IPS DF 6.9 (cell line): ENCODE measurements at regions not wholly inside any gene's neighbourhood (a gene's known extent, or its start where the extent isn't known, plus 50 kb on each side); places are given as distances from the start of the nearest gene placed in this dataset.
"Not testable (repeated sequence)": the region's sequence is repeated elsewhere in the genome, so short reads cannot be mapped to it uniquely, and the experiment has no call there.

ENCODE experiments used
- DNase-seq: peaks from one replicate; pipeline ENCODE4 v3.0.0-alpha.2; 2013; ENCODE audit warnings: low read depth, low spot score
- H3K27ac ChIP-seq: one replicate; pipeline ENCODE4 v1.5.1; 2013; ENCODE audit warnings: low read length, control low read depth
- H3K27me3 ChIP-seq: 2 replicates; pipeline ENCODE4 v1.6.1; 2013; ENCODE audit warnings: mild to moderate bottlenecking, low read length; ENCODE audit not compliant: control insufficient read depth, insufficient read depth
- H3K36me3 ChIP-seq: 2 replicates; pipeline ENCODE4 v1.6.1; 2013; ENCODE audit warnings: low read length; ENCODE audit not compliant: control insufficient read depth, insufficient read depth
- H3K4me1 ChIP-seq: 2 replicates; pipeline ENCODE4 v1.6.1; 2013; ENCODE audit warnings: low read length; ENCODE audit not compliant: control insufficient read depth, insufficient read depth
- H3K4me3 ChIP-seq: 2 replicates; pipeline ENCODE4 v1.5.1; 2013; ENCODE audit warnings: mild to moderate bottlenecking, low read length
- H3K9me3 ChIP-seq: 2 replicates; pipeline ENCODE4 v1.6.1; 2013; ENCODE audit warnings: low read length, inconsistent platforms; ENCODE audit not compliant: control insufficient read depth, insufficient read depth
- WGBS: extraction: QIAGEN DNeasy Blood & Tissue Kit; methylation state at CpG from one replicate; pipeline ENCODE4 v1.1.7; 2013; ENCODE audit warnings: mixed read lengths, missing lambda C conversion rate; ENCODE audit not compliant: insufficient read length, insufficient coverage; 5-methylcytosine and 5-hydroxymethylcytosine counted together

DNA sequence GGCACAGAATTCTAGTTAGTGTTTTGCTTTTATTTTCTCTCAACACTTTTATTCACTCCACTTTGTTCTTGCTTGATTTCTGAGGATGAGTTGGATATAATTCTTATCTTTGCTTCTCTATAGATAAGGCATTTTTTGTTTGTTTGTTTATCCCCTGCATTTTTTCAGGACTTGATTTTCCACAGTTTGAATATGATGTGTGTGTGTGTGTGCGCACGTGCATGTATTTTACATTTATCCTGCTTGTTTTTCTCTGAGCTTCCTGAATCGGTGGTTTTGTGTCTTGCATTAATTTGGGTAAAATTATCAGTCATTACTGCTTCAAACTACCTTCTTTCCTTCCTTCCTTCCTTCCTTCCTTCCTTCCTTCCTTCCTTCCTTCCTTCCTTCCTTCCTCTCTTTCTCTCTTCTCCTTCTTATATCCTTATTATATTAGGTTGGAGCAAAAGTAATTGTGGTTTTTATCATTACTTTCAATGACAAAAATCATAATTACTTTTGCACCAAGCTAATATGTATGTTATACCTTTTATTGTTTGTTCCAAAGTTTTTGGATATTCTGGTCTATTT, 679.9 kb upstream of the RAG2 start:
- WGBS, result no CpG with 5 or more reads among the region's 3 CpGs
- Histone ChIP-seq H3K9me3 (no peaks in the 10 kb centered on the region), H3K27ac (no peak overlapping the region), H3K4me3 (no peak overlapping the region), H3K4me1 (no peaks in the 10 kb centered on the region), H3K36me3 (no peaks in the 10 kb centered on the region), H3K27me3 (no peaks in the 10 kb centered on the region)
- no peak for DNase-seq

DNA sequence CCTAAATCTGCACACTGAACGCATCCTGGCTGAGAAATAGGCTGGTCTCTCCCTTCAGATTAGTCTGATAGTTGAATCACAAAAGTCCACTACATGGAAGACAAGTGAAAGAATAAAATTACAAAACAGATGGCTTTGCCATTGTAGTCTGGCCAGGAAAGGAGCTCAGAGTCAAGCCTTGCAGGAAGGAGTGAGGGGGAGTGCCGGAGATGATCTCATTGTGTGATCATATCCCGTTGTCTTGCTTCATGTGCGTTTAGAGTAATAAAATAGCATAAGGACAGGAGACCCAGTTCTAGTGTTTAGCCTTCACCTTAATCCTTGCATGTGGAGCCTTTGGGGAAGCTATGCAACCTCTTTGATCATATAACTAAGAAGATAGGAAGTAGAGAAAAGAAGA, 666.7 kb upstream of the RAG2 start:
- no peaks in the 10 kb centered on the region for H3K9me3 ChIP-seq
- no peak overlapping the region for H3K27ac ChIP-seq
- no peaks in the 10 kb centered on the region for H3K36me3 ChIP-seq
- H3K4me3 ChIP-seq, result no peak overlapping the region
- DNase-seq, result no peak
- H3K27me3 ChIP-seq, result no peaks in the 10 kb centered on the region
- H3K4me1 ChIP-seq, result no peaks in the 10 kb centered on the region
- WGBS, result no CpG with 5 or more reads among the region's 4 CpGs

DNA sequence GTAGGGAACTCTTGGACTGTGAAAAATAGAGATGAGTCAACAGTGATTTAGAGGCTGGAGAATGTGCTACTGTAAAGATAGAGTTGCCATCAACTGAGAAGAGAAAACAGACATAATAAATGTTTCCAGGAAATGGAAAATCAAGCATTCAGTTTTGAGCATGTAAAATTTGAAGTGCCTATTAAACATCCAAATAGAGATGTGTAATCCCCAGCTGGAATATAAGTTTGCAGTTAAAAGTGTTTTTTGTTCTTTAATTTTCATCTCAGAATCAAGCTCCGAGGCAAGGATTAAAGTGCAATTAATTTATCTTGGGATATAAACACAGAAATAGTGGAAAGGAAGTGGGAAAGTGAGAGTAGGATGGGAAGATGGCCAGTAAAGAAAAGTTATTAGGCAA, 666.0 kb upstream of the RAG2 start:
- no peak overlapping the region for H3K4me3 ChIP-seq
- DNase-seq, result no peak
- no CpG with 5 or more reads among the region's 1 CpG for WGBS

DNA sequence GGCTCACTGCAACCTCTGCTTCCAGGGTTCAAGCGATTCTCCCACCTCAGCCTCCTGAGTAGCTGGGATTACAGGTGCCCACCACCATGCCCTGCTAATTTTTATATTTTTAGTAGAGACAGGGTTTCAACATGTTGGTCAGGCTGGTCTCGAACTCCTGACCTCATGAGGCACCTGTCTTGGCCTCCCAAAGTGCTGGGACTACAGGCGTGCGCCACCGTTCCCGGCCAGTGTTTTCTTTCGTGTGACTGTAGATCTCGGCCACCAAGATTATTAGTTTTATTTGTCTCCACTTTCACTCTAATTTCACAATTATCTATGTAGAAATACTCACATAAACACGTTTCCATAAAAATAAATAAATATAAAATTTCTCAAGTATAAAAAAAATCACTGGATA, 665.4 kb upstream of the RAG2 start:
- not testable (repeated sequence) for H3K4me1 ChIP-seq, H3K4me3 ChIP-seq, H3K27ac ChIP-seq, H3K36me3 ChIP-seq, H3K9me3 ChIP-seq, H3K27me3 ChIP-seq, DNase-seq
- 100% methylated on average over 1 of the region's 9 CpGs for WGBS

More for the DNA sequence above, 666.0 kb upstream of the RAG2 start:
- no peak overlapping the region for H3K27ac ChIP-seq
- H3K4me1 ChIP-seq, result no peaks in the 10 kb centered on the region
- no peaks in the 10 kb centered on the region for H3K9me3 ChIP-seq
- no peaks in the 10 kb centered on the region for H3K27me3 ChIP-seq
- H3K36me3 ChIP-seq, result no peaks in the 10 kb centered on the region

DNA sequence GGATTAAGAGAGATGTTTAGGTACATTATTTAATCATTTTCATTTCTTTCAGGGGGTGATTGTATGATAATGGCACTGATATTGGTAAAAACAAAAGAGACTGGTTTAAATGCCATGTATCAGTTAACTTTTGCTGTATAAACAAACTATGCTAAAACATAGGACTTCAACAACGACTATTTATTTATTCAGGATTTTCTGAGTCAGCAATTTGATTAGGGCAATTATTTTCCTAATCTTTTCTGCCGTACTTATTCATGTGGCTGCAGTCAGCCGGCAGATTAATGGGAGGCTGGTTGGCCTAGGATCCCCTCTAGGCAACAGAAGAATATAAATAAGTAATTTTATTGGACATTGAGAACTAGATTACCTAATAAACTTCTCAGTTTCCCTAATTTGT, 661.7 kb upstream of the RAG2 start:
- H3K27me3 ChIP-seq, result no peaks in the 10 kb centered on the region
- DNase-seq, result no peak
- no peaks in the 10 kb centered on the region for H3K4me1 ChIP-seq
- WGBS, result no CpG with 5 or more reads among the region's 3 CpGs
- H3K27ac ChIP-seq, result no peak overlapping the region
- no peaks in the 10 kb centered on the region for H3K36me3 ChIP-seq
- H3K9me3 ChIP-seq, result no peaks in the 10 kb centered on the region
- no peak overlapping the region for H3K4me3 ChIP-seq

DNA sequence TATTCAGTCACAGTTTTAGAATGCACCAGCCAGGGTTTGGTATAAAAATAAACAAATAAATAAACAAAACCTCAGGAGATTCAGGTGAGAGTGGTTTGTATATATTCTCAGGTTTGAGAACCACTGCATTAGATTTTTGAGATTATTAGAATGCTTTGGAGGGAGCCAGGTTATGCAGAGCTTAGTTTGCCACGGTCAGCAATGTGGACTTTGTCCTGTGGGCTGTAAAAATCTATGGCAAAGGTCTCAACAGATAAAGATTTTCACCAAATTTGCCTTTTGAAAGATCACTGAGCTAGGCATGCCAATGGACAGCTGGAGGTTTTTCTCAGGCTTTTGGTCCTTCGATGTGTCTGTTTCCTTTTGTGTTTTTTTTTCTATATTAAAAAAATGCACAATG, 650.1 kb upstream of the RAG2 start:
- H3K27me3 ChIP-seq, result no peaks in the 10 kb centered on the region
- H3K36me3 ChIP-seq, result no peaks in the 10 kb centered on the region
- no peaks in the 10 kb centered on the region for H3K9me3 ChIP-seq
- no peak overlapping the region for H3K27ac ChIP-seq
- H3K4me3 ChIP-seq, result no peak overlapping the region
- no peaks in the 10 kb centered on the region; the same call in 1 of the 2 replicates for H3K4me1 ChIP-seq
- WGBS, result no CpG with 5 or more reads among the region's 2 CpGs
- DNase-seq, result no peak

DNA sequence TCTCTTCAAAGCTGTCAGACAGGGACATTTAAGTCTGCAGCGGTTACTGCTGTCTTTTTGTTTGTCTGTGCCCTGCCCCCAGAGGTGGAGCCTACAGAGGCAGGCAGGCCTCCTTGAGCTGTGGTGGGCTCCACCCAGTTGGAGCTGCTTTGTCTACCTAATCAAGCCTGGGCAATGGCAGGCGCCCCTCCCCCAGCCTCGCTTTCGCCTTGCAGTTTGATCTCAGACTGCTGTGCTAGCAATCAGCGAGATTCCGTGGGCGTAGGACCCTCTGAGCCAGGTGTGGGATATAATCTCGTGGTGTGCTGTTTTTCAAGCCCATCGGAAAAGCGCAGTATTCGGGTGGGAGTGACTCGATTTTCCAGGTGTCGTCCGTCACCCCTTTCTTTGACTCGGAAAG, 648.1 kb upstream of the RAG2 start:
- not testable (repeated sequence) for DNase-seq, H3K27me3 ChIP-seq, H3K36me3 ChIP-seq, H3K4me1 ChIP-seq, H3K27ac ChIP-seq, H3K9me3 ChIP-seq, H3K4me3 ChIP-seq
- no CpG with 5 or more reads among the region's 15 CpGs for WGBS

DNA sequence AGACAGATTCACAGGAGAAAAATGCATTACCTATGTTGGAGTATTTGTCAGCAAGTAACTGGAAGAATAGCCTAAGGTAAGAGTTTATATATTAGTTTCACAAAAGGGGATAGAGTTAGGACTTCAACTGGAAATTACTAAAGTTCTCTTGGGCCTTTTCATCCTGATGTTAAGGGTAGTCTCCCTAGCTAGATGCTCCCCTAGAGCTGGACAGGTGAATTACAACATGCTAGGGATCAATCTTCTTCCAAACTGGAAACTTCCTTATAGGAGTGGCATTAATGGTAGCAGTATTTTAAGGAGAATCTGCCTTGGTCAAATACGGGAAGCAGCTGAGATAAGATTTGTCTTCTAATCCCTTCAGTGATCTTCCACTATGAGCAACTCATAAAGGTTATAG, 632.8 kb upstream of the RAG2 start:
- no CpG with 5 or more reads among the region's 1 CpG for WGBS
- H3K4me1 ChIP-seq, result no peaks in the 10 kb centered on the region
- H3K27ac ChIP-seq, result no peak overlapping the region
- no peaks in the 10 kb centered on the region for H3K27me3 ChIP-seq
- H3K9me3 ChIP-seq, result no peaks in the 10 kb centered on the region
- H3K36me3 ChIP-seq, result no peaks in the 10 kb centered on the region
- H3K4me3 ChIP-seq, result no peak overlapping the region
- no peak for DNase-seq

DNA sequence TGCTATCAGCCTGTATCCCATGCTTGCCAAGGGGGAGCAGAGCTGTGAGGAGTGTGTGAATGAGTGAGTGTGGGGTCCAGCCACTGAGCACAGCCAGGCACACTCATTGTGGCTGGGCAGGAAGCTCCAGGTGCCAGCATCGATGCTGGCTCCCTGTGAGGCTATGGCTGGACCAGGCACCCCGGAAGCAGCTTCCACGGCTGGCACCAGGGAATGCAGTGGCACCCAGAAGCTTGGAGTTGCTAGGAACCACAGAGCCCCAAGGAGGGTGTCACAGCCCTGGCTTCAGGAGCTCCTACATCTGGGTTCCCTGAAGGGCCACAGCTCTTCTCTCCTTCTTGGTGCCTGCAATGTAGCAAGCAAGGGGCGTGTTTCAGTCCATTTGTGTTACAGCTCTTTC, 625.9 kb upstream of the RAG2 start:
- no peaks in the 10 kb centered on the region for H3K27me3 ChIP-seq
- H3K4me3 ChIP-seq, result no peak overlapping the region
- DNase-seq, result no peak
- no peaks in the 10 kb centered on the region for H3K4me1 ChIP-seq
- no peaks in the 10 kb centered on the region for H3K36me3 ChIP-seq
- H3K9me3 ChIP-seq, result peaks cover 4% of the 10 kb centered on the region; the same call in 1 of the 2 replicates
- no peak overlapping the region for H3K27ac ChIP-seq
- WGBS, result no CpG with 5 or more reads among the region's 4 CpGs

DNA sequence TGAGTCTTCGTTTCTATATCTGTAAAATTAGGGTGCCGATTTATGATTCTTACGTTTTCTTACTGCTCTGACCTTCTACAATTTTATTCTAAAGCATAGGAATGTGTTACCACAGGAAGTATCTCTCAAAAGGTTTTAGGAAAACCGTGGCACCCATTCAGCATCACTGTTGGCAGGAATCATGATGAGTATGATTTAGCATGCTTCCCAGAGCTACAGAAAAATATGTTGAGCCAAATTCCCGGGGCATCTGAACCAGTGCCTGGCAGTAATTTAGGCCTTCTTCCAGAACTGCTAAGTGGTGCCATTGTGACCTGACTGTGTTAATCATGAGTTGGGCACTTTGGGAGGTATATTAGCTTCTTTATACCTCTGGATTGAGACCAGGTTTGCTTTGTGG, 605.0 kb upstream of the RAG2 start:
- H3K4me1 ChIP-seq, result no peaks in the 10 kb centered on the region
- no peaks in the 10 kb centered on the region for H3K36me3 ChIP-seq
- no peak overlapping the region for H3K4me3 ChIP-seq
- no peak overlapping the region for H3K27ac ChIP-seq
- DNase-seq, result no peak
- no CpG with 5 or more reads among the region's 5 CpGs for WGBS
- no peaks in the 10 kb centered on the region for H3K27me3 ChIP-seq
- no peaks in the 10 kb centered on the region for H3K9me3 ChIP-seq

DNA sequence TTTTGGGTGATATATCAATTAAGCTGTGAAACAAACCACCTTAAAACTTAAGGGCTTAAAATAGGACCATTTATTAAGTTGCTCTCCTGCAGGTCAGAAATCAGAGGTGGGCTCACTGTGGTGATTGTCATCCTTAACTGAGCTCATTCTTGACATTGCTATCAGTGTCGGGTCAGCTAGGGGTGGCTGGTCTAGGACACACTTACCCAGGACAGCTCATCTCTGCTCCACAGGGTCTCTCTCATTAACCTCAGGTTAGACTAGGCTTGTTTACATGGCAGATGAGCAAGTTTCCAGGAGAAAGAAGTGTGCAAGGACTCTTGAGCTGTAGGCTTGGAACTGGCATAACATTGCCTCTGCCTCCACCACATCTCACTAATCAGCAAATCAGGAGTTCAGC, 601.0 kb upstream of the RAG2 start:
- H3K36me3 ChIP-seq, result no peaks in the 10 kb centered on the region
- no peak overlapping the region for H3K27ac ChIP-seq
- no peaks in the 10 kb centered on the region for H3K27me3 ChIP-seq
- no peaks in the 10 kb centered on the region for H3K9me3 ChIP-seq
- no peaks in the 10 kb centered on the region for H3K4me1 ChIP-seq
- DNase-seq, result no peak
- no peak overlapping the region for H3K4me3 ChIP-seq
- WGBS, result no CpG with 5 or more reads among the region's 1 CpG
